IMR-90 (cell line): ENCODE measurements at regions not wholly inside any gene's neighbourhood (a gene's known extent, or its start where the extent isn't known, plus 50 kb on each side); places are given as distances from the start of the nearest gene placed in this dataset.

ENCODE experiments used
- ATAC-seq: fragments of 200-7000 bp; cut with Tn5 transposase; 2 replicates; pipeline ENCODE4 v1.9.1; 2020; ENCODE audit warnings: low read depth, mild to moderate bottlenecking, moderate library complexity
- BruUV-seq: library from RNA; stranded (reverse); fragments of 400-500 nt; replicated peaks from 2 replicates; lab custom pipeline; 2021; lab: Mats Ljungman, UMichigan
- CTCF ChIA-PET: fragments of 300-600 bp; formaldehyde crosslinking; extraction: SDS; loops from one replicate; lab custom pipeline; 2021; ENCODE audit warnings: antibody characterized with exemption; lab: Yijun Ruan, JAX
- POLR2A ChIA-PET: fragments of 300-600 bp; sonication (Branson Sonifier 250); formaldehyde crosslinking; loops from one replicate; lab custom pipeline; 2022; ENCODE audit warnings: antibody characterized with exemption; ENCODE audit not compliant: unreplicated experiment; lab: Charles Lee
- DNase-seq: peaks from one replicate; pipeline ENCODE4 v3.0.0; 2013
- H2AFZ ChIP-seq: replicated peaks from 2 replicates; pipeline ENCODE3; 2013; ENCODE audit warnings: low read length, mild to moderate bottlenecking; ENCODE audit not compliant: poor library complexity
- H2AK5ac ChIP-seq: 2 replicates; pipeline ENCODE4 v1.6.1; 2013; ENCODE audit warnings: low read depth, low read length, inconsistent platforms
- H2AK9ac ChIP-seq: replicated peaks from 2 replicates; pipeline ENCODE3; 2013; ENCODE audit warnings: mild to moderate bottlenecking, low read depth, low read length, moderate library complexity; ENCODE audit not compliant: poor library complexity
- H2BK120ac ChIP-seq: 2 replicates; pipeline ENCODE4 v1.6.1; 2013; ENCODE audit warnings: low read depth, low read length, inconsistent platforms
- H2BK15ac ChIP-seq: 3 replicates; pipeline ENCODE4 v1.6.1; 2013; ENCODE audit warnings: low read depth, low read length, inconsistent platforms
- H2BK20ac ChIP-seq: 2 replicates; pipeline ENCODE4 v1.6.1; 2013; ENCODE audit warnings: low read depth, mild to moderate bottlenecking, inconsistent platforms, low read length, moderate library complexity
- H2BK5ac ChIP-seq: 2 replicates; pipeline ENCODE4 v1.6.1; 2013; ENCODE audit warnings: mild to moderate bottlenecking, low read depth, low read length, inconsistent platforms; ENCODE audit not compliant: poor library complexity, severe bottlenecking
- H3K14ac ChIP-seq: replicated peaks from 2 replicates; pipeline ENCODE4 v1.6.1; 2013; ENCODE audit warnings: low read depth, low read length, inconsistent platforms
- H3K18ac ChIP-seq: 2 replicates; pipeline ENCODE4 v1.6.1; 2013; ENCODE audit warnings: low read depth, low read length, control low read depth
- H3K23ac ChIP-seq: 2 replicates; pipeline ENCODE4 v1.6.1; 2013; ENCODE audit warnings: low read depth, low read length, inconsistent platforms
- H3K27ac ChIP-seq: 2 replicates; pipeline ENCODE4 v1.5.1; 2013; ENCODE audit warnings: mild to moderate bottlenecking, control low read depth, low read length; ENCODE audit not compliant: insufficient read depth
- H3K27me3 ChIP-seq: 2 replicates; pipeline ENCODE4 v1.6.1; 2013; ENCODE audit warnings: low read length; ENCODE audit not compliant: control insufficient read depth, insufficient read depth
- H3K36me3 ChIP-seq: 2 replicates; pipeline ENCODE4 v1.6.1; 2013; ENCODE audit warnings: low read length, mixed read lengths; ENCODE audit not compliant: control insufficient read depth, insufficient read depth
- H3K4ac ChIP-seq: 2 replicates; pipeline ENCODE4 v1.6.1; 2013; ENCODE audit warnings: low read depth, low read length, inconsistent platforms
- H3K4me1 ChIP-seq: 2 replicates; pipeline ENCODE4 v1.6.1; 2013; ENCODE audit warnings: low read length, mixed read lengths; ENCODE audit not compliant: control insufficient read depth, insufficient read depth
- H3K4me2 ChIP-seq: 2 replicates; pipeline ENCODE4 v1.6.1; 2013; ENCODE audit warnings: low read depth, mild to moderate bottlenecking, control low read depth, low read length, moderate library complexity
- H3K4me3 ChIP-seq: 2 replicates; pipeline ENCODE4 v1.5.1; 2013; ENCODE audit warnings: low read depth, mild to moderate bottlenecking, control low read depth, low read length, moderate library complexity; ENCODE audit not compliant: insufficient read depth
- H3K56ac ChIP-seq: 2 replicates; pipeline ENCODE4 v1.6.1; 2013; ENCODE audit warnings: low read length, inconsistent platforms; ENCODE audit not compliant: insufficient read depth; ENCODE audit errors: extremely low read depth
- H3K79me1 ChIP-seq, 2 experiments: 2 replicates each; pipeline ENCODE4 v1.6.1; 2013; ENCODE audit warnings: low read length in 2 of 2, inconsistent platforms in 1 of 2, low read depth in 1 of 2
- H3K9ac ChIP-seq: 2 replicates; pipeline ENCODE4 v1.6.1; 2013; ENCODE audit warnings: low read depth, low read length, control low read depth
- H3K9me1 ChIP-seq: 2 replicates; pipeline ENCODE4 v1.6.1; 2013; ENCODE audit warnings: low read length, inconsistent platforms; ENCODE audit not compliant: insufficient read depth
- H3K9me3 ChIP-seq: 2 replicates; pipeline ENCODE4 v1.6.1; 2013; ENCODE audit warnings: low read length; ENCODE audit not compliant: control insufficient read depth, insufficient read depth
- H4K20me1 ChIP-seq: 2 replicates; pipeline ENCODE4 v1.6.1; 2013; ENCODE audit warnings: low read length, inconsistent platforms; ENCODE audit not compliant: insufficient read depth
- H4K5ac ChIP-seq: 2 replicates; pipeline ENCODE4 v1.6.1; 2013; ENCODE audit warnings: mild to moderate bottlenecking, low read depth, low read length, control low read depth
- H4K8ac ChIP-seq, 2 experiments: 2 replicates each; pipeline ENCODE4 v1.6.1; 2013; ENCODE audit warnings: low read depth in 2 of 2, low read length in 2 of 2, control low read depth in 1 of 2, inconsistent platforms in 1 of 2
- H4K91ac ChIP-seq: 2 replicates; pipeline ENCODE4 v1.6.1; 2013; ENCODE audit warnings: low read depth, low read length, inconsistent platforms; ENCODE audit not compliant: insufficient read depth
- BHLHE40 ChIP-seq: fragments of 150-350 bp; IDR thresholded peaks from 2 replicates; pipeline ENCODE4 v1.6.1; 2016; ENCODE audit warnings: mild to moderate bottlenecking, low read depth, low read length
- CEBPB ChIP-seq: IDR thresholded peaks from 2 replicates; pipeline ENCODE4 v1.6.1; 2012; ENCODE audit warnings: low read depth, low read length, improper control_type of control experiment
- CHD1 ChIP-seq: IDR thresholded peaks from 2 replicates; pipeline ENCODE4 v1.6.1; 2012; ENCODE audit warnings: low read depth, low read length, improper control_type of control experiment
- FOS ChIP-seq: fragments of 150-350 bp; IDR thresholded peaks from 2 replicates; pipeline ENCODE4 v1.6.1; 2016; ENCODE audit warnings: low read depth, low read length
- MAFK ChIP-seq: IDR thresholded peaks from 2 replicates; pipeline ENCODE4 v1.6.1; 2012; ENCODE audit warnings: low read depth, low read length, improper control_type of control experiment
- MAZ ChIP-seq: IDR thresholded peaks from 2 replicates; pipeline ENCODE4 v1.6.1; 2012; ENCODE audit warnings: low read depth, mild to moderate bottlenecking, low read length, improper control_type of control experiment, moderate library complexity, borderline replicate concordance
- MXI1 ChIP-seq: IDR thresholded peaks from 2 replicates; pipeline ENCODE4 v1.6.1; 2012; ENCODE audit warnings: low read depth, mild to moderate bottlenecking, low read length, moderate library complexity, borderline replicate concordance
- NFE2L2 ChIP-seq: fragments of 150-350 bp; IDR thresholded peaks from 2 replicates; pipeline ENCODE4 v1.6.1; 2016; ENCODE audit warnings: low read depth, mild to moderate bottlenecking, low read length
- POLR2A ChIP-seq: IDR thresholded peaks from 2 replicates; pipeline ENCODE4 v1.6.1; 2012; ENCODE audit warnings: mild to moderate bottlenecking, low read depth, low read length
- RAD21 ChIP-seq: IDR thresholded peaks from 2 replicates; pipeline ENCODE4 v1.6.1; 2012; ENCODE audit warnings: low read length, improper control_type of control experiment
- RCOR1 ChIP-seq: IDR thresholded peaks from 2 replicates; pipeline ENCODE4 v1.6.1; 2012; ENCODE audit warnings: mild to moderate bottlenecking, low read length, improper control_type of control experiment; ENCODE audit not compliant: insufficient replicate concordance
- RFX5 ChIP-seq: IDR thresholded peaks from 2 replicates; pipeline ENCODE4 v1.8.0; 2012; ENCODE audit warnings: low read depth, mild to moderate bottlenecking, low read length, moderate library complexity
- SMC3 ChIP-seq: fragments of 150-350 bp; IDR thresholded peaks from 2 replicates; pipeline ENCODE4 v1.6.1; 2016; ENCODE audit warnings: low read depth, mild to moderate bottlenecking, antibody characterized with exemption, low read length, moderate library complexity
- WGBS, 2 experiments: methylation state at CpG; one replicate each; pipeline versions ENCODE4 v1.1.5 to v1.1.7; 2013; ENCODE audit warnings: missing lambda C conversion rate in 2 of 2; ENCODE audit not compliant: insufficient read length in 1 of 2; ENCODE audit errors: extremely low coverage in 2 of 2; 5-methylcytosine and 5-hydroxymethylcytosine counted together
- dilution Hi-C: fragments of 300-500 bp; cut with HindIII; formaldehyde crosslinking; loops from one replicate; pipeline ENCODE4 v1.14.3; 2018; ENCODE audit warnings: low sequenced_read_pairs; ENCODE audit not compliant: unreplicated experiment
- in situ Hi-C: fragments of 300-500 bp; cut with MboI; formaldehyde crosslinking; loops from 3 replicates; pipeline ENCODE4 v1.14.3; 2019; ENCODE audit warnings: low sequenced_read_pairs, inconsistent platforms, mixed read lengths
- intact Hi-C: fragments of 100-400 bp; cut with micrococcal nuclease; formaldehyde crosslinking; loops from 2 replicates; pipeline ENCODE4 v1.10.0; 2022
- TF ChIP-seq, protein P1 (sequence below): conservative IDR thresholded peaks from 2 replicates; pipeline ENCODE4 v1.5.1; 2012; ENCODE audit warnings: mild to moderate bottlenecking, low read depth, low read length, improper control_type of control experiment
- TF ChIP-seq, protein P2 (sequence below): fragments of 150-350 bp; IDR thresholded peaks from 2 replicates; pipeline ENCODE4 v1.6.1; 2017; ENCODE audit warnings: mild to moderate bottlenecking, antibody characterized with exemption, low read length, low read depth
- TF ChIP-seq, protein P3 (sequence below): fragments of 150-350 bp; IDR thresholded peaks from 2 replicates; pipeline ENCODE4 v1.6.1; 2016; ENCODE audit warnings: low read depth, mild to moderate bottlenecking, low read length, moderate library complexity, borderline replicate concordance

DNA sequence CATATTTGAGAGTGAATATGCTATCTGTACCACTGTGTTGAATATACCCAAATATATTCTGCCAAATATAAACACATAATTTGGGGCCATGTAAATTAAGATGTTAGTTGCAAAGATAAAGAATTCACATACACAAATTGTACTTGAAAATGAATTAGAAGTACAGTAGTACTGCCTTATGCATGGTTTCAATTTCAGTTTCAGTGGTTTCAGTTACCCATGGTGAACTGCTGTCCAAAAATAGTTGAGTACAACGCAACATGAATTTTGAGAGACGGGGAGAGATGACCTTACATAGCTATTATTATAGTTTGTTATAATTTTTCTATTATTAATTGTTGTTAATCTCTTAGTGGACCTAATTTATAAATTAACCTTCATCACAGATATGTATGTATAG, 1313.0 kb upstream of the FAM98A start:
- Histone ChIP-seq H2BK5ac (no peak overlapping the region), H3K4ac (no peak overlapping the region), H2BK120ac (no peak overlapping the region), H3K36me3 (no peaks in the 10 kb centered on the region), H3K14ac (no peak overlapping the region), H3K4me3 (no peak overlapping the region), H3K4me1 (no peaks in the 10 kb centered on the region), H2AFZ (no peak overlapping the region), H3K27ac (no peak overlapping the region), H3K27me3 (no peaks in the 10 kb centered on the region), H4K5ac (no peak overlapping the region), H3K18ac (no peak overlapping the region), H4K20me1 (no peaks in the 10 kb centered on the region), H2BK15ac (no peak overlapping the region), H4K8ac (no peak overlapping the region), H3K9ac (no peak overlapping the region), H3K9me3 (peaks cover 3% of the 10 kb centered on the region; the same call in 1 of the 2 replicates), H4K91ac (no peak overlapping the region), H3K79me1 (no peaks in the 10 kb centered on the region), H2AK5ac (no peak overlapping the region), H3K4me2 (no peak overlapping the region), H2BK20ac (no peak overlapping the region), H3K9me1 (no peaks in the 10 kb centered on the region), H2AK9ac (no peak overlapping the region), H3K56ac (no peak overlapping the region), H3K23ac (no peak overlapping the region)
- in situ Hi-C loops (no loop called here), dilution Hi-C loops (no loop called here), intact Hi-C loops (no loop called here)
- WGBS, 2 experiments, result no CpG with 5 or more reads among the region's 2 CpGs
- ChIA-PET CTCF (no interaction called here), POLR2A (no interaction called here)
- TF ChIP-seq, protein P1, sequence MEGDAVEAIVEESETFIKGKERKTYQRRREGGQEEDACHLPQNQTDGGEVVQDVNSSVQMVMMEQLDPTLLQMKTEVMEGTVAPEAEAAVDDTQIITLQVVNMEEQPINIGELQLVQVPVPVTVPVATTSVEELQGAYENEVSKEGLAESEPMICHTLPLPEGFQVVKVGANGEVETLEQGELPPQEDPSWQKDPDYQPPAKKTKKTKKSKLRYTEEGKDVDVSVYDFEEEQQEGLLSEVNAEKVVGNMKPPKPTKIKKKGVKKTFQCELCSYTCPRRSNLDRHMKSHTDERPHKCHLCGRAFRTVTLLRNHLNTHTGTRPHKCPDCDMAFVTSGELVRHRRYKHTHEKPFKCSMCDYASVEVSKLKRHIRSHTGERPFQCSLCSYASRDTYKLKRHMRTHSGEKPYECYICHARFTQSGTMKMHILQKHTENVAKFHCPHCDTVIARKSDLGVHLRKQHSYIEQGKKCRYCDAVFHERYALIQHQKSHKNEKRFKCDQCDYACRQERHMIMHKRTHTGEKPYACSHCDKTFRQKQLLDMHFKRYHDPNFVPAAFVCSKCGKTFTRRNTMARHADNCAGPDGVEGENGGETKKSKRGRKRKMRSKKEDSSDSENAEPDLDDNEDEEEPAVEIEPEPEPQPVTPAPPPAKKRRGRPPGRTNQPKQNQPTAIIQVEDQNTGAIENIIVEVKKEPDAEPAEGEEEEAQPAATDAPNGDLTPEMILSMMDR, result no peak
- no peak for TF ChIP-seq MAZ
- TF ChIP-seq MAFK, result no peak
- TF ChIP-seq SMC3, result no peak
- no peak for TF ChIP-seq CHD1
- no peak for TF ChIP-seq CEBPB
- TF ChIP-seq POLR2A, result no peak
- no peak for TF ChIP-seq BHLHE40
- TF ChIP-seq NFE2L2, result no peak
- TF ChIP-seq RFX5, result no peak
- TF ChIP-seq, protein P2, sequence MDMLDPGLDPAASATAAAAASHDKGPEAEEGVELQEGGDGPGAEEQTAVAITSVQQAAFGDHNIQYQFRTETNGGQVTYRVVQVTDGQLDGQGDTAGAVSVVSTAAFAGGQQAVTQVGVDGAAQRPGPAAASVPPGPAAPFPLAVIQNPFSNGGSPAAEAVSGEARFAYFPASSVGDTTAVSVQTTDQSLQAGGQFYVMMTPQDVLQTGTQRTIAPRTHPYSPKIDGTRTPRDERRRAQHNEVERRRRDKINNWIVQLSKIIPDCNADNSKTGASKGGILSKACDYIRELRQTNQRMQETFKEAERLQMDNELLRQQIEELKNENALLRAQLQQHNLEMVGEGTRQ, result no peak
- TF ChIP-seq, protein P3, sequence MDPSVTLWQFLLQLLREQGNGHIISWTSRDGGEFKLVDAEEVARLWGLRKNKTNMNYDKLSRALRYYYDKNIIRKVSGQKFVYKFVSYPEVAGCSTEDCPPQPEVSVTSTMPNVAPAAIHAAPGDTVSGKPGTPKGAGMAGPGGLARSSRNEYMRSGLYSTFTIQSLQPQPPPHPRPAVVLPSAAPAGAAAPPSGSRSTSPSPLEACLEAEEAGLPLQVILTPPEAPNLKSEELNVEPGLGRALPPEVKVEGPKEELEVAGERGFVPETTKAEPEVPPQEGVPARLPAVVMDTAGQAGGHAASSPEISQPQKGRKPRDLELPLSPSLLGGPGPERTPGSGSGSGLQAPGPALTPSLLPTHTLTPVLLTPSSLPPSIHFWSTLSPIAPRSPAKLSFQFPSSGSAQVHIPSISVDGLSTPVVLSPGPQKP, result no peak
- TF ChIP-seq RAD21, result no peak
- TF ChIP-seq FOS, result no peak
- TF ChIP-seq RCOR1, result no peak
- no peak for TF ChIP-seq MXI1
- BruUV-seq, result no TSS peak
- DNase-seq, result no peak
- ATAC-seq, result no peak
